Fibroblast of peridontal ligament (primary cell): ENCODE measurements at regions not wholly inside any gene's neighbourhood (a gene's known extent, or its start where the extent isn't known, plus 50 kb on each side); places are given as distances from the start of the nearest gene placed in this dataset.
"Not testable (repeated sequence)": the region's sequence is repeated elsewhere in the genome, so short reads cannot be mapped to it uniquely, and the experiment has no call there.

Experiments
- DNase-seq: peaks from one replicate; pipeline ENCODE4 v3.0.0-alpha.2; 2010; ENCODE audit errors: extremely low read depth

GRCh38 chr1:47491341-47491753 is 53.5 kb downstream of the FOXD2 start:
- DNase-seq: no peak

GRCh38 chr1:47495176-47495713 is 57.4 kb downstream of the FOXD2 start:
- no peak for DNase-seq

GRCh38 chr1:47498551-47498950 is 60.7 kb downstream of the FOXD2 start:
- DNase-seq: no peak

- DNase-seq: no peak
These were observed 63.2 kb downstream of the FOXD2 start for GRCh38 chr1:47501069-47501468.

GRCh38 chr1:47502746-47503370 is 65.0 kb downstream of the FOXD2 start:
- no peak for DNase-seq

GRCh38 chr1:47504840-47505239 is 67.0 kb downstream of the FOXD2 start:
- DNase-seq: not testable (repeated sequence)

- no peak for DNase-seq
These were observed 67.4 kb downstream of the FOXD2 start for GRCh38 chr1:47505267-47505666.

GRCh38 chr1:47506053-47506452 is 68.2 kb downstream of the FOXD2 start:
- no peak for DNase-seq

- no peak for DNase-seq
These were observed 69.3 kb downstream of the FOXD2 start for GRCh38 chr1:47507144-47507543.

- DNase-seq: no peak
These were observed 70.2 kb downstream of the FOXD2 start for GRCh38 chr1:47507881-47508701.

GRCh38 chr1:47508702-47509431 is 71.0 kb downstream of the FOXD2 start:
- no peak for DNase-seq

- DNase-seq: no peak
These were observed 72.5 kb downstream of the FOXD2 start for GRCh38 chr1:47510282-47510811.

- DNase-seq: no peak
These were observed 74.0 kb downstream of the FOXD2 start for GRCh38 chr1:47511825-47512224.

GRCh38 chr1:47513393-47513792 is 75.5 kb downstream of the FOXD2 start:
- DNase-seq: no peak

- DNase-seq: no peak
These were observed 76.4 kb downstream of the FOXD2 start for GRCh38 chr1:47514229-47514628.

- no peak for DNase-seq
These were observed 77.4 kb downstream of the FOXD2 start for GRCh38 chr1:47515164-47515789.

GRCh38 chr1:47517946-47518345 is 80.1 kb downstream of the FOXD2 start:
- DNase-seq: no peak

- no peak for DNase-seq
These were observed 81.6 kb downstream of the FOXD2 start for GRCh38 chr1:47519491-47519890.

GRCh38 chr1:47519971-47520370 is 82.1 kb downstream of the FOXD2 start:
- DNase-seq: no peak

GRCh38 chr1:47521034-47521881 is 83.4 kb downstream of the FOXD2 start:
- DNase-seq: no peak
